AG09309 (cell line): ENCODE measurements at regions not wholly inside any gene's neighbourhood (a gene's known extent, or its start where the extent isn't known, plus 50 kb on each side); places are given as distances from the start of the nearest gene placed in this dataset.

Experiments used
- DNase-seq: peaks from one replicate; pipeline ENCODE4 v3.0.0-alpha.2; 2010; ENCODE audit warnings: low read depth
- H3K4me3 ChIP-seq: 2 replicates; pipeline ENCODE4 v1.5.1; 2011; ENCODE audit warnings: mild to moderate bottlenecking, low read depth, low read length, moderate library complexity; ENCODE audit not compliant: control insufficient read depth
- CTCF ChIP-seq: IDR thresholded peaks from 2 replicates; pipeline ENCODE4 v1.5.1; 2011; ENCODE audit warnings: mild to moderate bottlenecking, low read depth, low read length, inconsistent platforms; ENCODE audit not compliant: insufficient read depth, control insufficient read depth; ENCODE audit errors: missing control alignments

GRCh38 chr7:16233517-16233916 is 187.8 kb downstream of the CRPPA start:
- TF ChIP-seq CTCF: no peak
- no peak for DNase-seq
- no peak overlapping the region for H3K4me3 ChIP-seq

GRCh38 chr7:16232273-16232672 is 189.1 kb downstream of the CRPPA start:
- DNase-seq: no peak

GRCh38 chr7:16223963-16224707 is 197.2 kb downstream of the CRPPA start:
- no peak overlapping the region for H3K4me3 ChIP-seq
- DNase-seq: no peak
- TF ChIP-seq CTCF: no peak

More at GRCh38 chr7:16232273-16232672, 189.1 kb downstream of the CRPPA start:
- no peak for TF ChIP-seq CTCF
- H3K4me3 ChIP-seq: no peak overlapping the region

GRCh38 chr7:16212610-16213009 is 208.7 kb downstream of the CRPPA start:
- no peak overlapping the region for H3K4me3 ChIP-seq
- no peak for TF ChIP-seq CTCF
- DNase-seq: no peak

GRCh38 chr7:16212032-16212431 is 209.3 kb downstream of the CRPPA start:
- DNase-seq: no peak
- no peak for TF ChIP-seq CTCF
- no peak overlapping the region for H3K4me3 ChIP-seq

GRCh38 chr7:16211402-16211925 is 209.9 kb downstream of the CRPPA start:
- no peak for TF ChIP-seq CTCF
- H3K4me3 ChIP-seq: no peak overlapping the region
- no peak for DNase-seq
